Breast epithelium (tissue), 3 donors: ENCODE measurements at regions not wholly inside any gene's neighbourhood (a gene's known extent, or its start where the extent isn't known, plus 50 kb on each side); places are given as distances from the start of the nearest gene placed in this dataset.

Source experiments
- CTCF ChIP-seq, 3 donors: fragments of 450-650 bp; IDR thresholded peaks; one replicate each; pipeline ENCODE4 v1.5.1; 2016 to 2017; ENCODE audit warnings: antibody characterized with exemption in 3 of 3, mild to moderate bottlenecking in 3 of 3, moderate library complexity in 3 of 3
- POLR2A ChIP-seq: fragments of 450-650 bp; IDR thresholded peaks from one replicate; pipeline ENCODE4 v1.6.1; 2016; ENCODE audit warnings: antibody characterized with exemption, mild to moderate bottlenecking, moderate library complexity
- POLR2AphosphoS5 ChIP-seq, 3 donors: sonication (generic); formaldehyde crosslinking; IDR thresholded peaks; one replicate each; pipeline ENCODE4 v1.6.1; 2017; ENCODE audit warnings: antibody characterized with exemption in 3 of 3

GRCh38 chr9:16221822-16222547 is 648.5 kb downstream of the BNC2 start:
- no peak for TF ChIP-seq CTCF (IDR thresholded peaks at IDR 0.05)
- no peak for TF ChIP-seq POLR2A
- TF ChIP-seq POLR2AphosphoS5 (IDR thresholded peaks at IDR 0.05): no peak
